Thymus (tissue), 11 donors: ENCODE measurements at regions not wholly inside any gene's neighbourhood (a gene's known extent, or its start where the extent isn't known, plus 50 kb on each side); places are given as distances from the start of the nearest gene placed in this dataset.

ENCODE experiments used
- DNase-seq, 9 donors: peaks; one replicate each; pipeline ENCODE4 v3.0.0-alpha.2; 2013; ENCODE audit warnings: low spot score in 9 of 9, low read depth in 6 of 9, missing footprints in 1 of 9
- H3K27ac ChIP-seq, 2 donors: one replicate each; pipeline ENCODE4 v1.5.1; 2013; ENCODE audit warnings: control low read depth in 1 of 2, low read depth in 1 of 2, low read length in 1 of 2, mild to moderate bottlenecking in 1 of 2, moderate library complexity in 1 of 2
- H3K27me3 ChIP-seq, 2 donors: one replicate each; pipeline ENCODE4 v1.5.1; 2013; ENCODE audit warnings: low read length in 1 of 2; ENCODE audit not compliant: control insufficient read depth in 2 of 2, insufficient read depth in 1 of 2
- H3K36me3 ChIP-seq, 2 donors: one replicate each; pipeline ENCODE4 v1.5.1; 2013; ENCODE audit warnings: low read length in 1 of 2, mild to moderate bottlenecking in 1 of 2, moderate library complexity in 1 of 2; ENCODE audit not compliant: control insufficient read depth in 2 of 2, insufficient read depth in 2 of 2
- H3K4me1 ChIP-seq, 2 donors: one replicate each; pipeline ENCODE4 v1.5.1; 2013; ENCODE audit warnings: low read length in 2 of 2; ENCODE audit not compliant: control insufficient read depth in 2 of 2, insufficient read depth in 2 of 2
- H3K4me3 ChIP-seq, 2 donors: one replicate each; pipeline ENCODE4 v1.5.1; 2013; ENCODE audit warnings: low read length in 2 of 2, control low read depth in 1 of 2, mild to moderate bottlenecking in 1 of 2
- H3K9me3 ChIP-seq, 2 donors: one replicate each; pipeline ENCODE4 v1.5.1; 2013; ENCODE audit warnings: low read length in 1 of 2, mild to moderate bottlenecking in 1 of 2; ENCODE audit not compliant: control insufficient read depth in 2 of 2, insufficient read depth in 1 of 2
- WGBS: extraction: QIAGEN DNeasy Blood & Tissue Kit; methylation state at CpG from one replicate; pipeline ENCODE4 v1.1.7; 2013; 5-methylcytosine and 5-hydroxymethylcytosine counted together
- donor health status: healthy.

DNA sequence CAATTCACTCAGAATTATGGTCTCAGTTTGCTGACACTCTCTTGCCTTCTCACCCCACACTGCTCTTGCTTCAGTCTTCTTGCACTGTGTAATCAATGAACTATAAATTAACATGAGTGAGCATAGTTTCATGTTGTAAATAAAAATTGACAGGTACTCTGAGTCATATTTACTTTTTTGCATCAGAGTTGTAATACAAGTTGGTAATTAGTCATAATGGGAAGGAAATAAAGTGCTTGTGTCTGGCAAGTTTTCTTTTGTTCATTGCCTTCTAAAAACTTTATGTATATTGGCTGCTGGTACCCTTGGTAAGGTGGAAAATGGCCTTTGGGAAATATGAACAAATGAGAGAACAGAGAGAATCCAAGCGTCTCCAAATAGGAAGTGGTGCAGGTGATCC is 169.3 kb upstream of the MAGI2 start:
- Histone ChIP-seq H3K4me1 (no peaks in the 10 kb centered on the region), H3K36me3 (no peaks in the 10 kb centered on the region), H3K27ac (no peak overlapping the region), H3K9me3 (no peaks in the 10 kb centered on the region), H3K27me3 (no peaks in the 10 kb centered on the region), H3K4me3 (no peak overlapping the region)
- 95% methylated on average over 1 of the region's 1 CpG for WGBS
- DNase-seq = no peak

DNA sequence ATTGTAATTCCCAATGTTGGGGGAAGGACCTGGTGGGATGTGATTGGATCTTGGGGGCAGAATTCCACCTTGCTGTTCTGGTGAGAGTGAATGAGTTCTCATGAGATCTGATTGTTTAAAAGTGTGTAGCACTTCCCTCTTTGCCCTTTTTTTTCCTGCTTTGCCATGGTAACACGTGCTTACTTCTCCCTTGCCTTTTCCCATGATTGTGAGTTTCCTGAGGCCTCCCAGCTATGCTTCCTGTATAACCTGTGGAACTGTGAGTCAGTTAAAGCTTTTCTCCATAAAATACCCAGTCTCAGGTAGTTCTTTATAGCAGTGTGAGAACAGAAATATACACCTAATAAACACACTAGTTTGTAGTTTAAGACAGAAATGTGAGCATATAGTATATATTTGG is 166.8 kb upstream of the MAGI2 start:
- DNase-seq = no peak
- H3K9me3 ChIP-seq = no peaks in the 10 kb centered on the region
- no peak overlapping the region for H3K4me3 ChIP-seq
- no peaks in the 10 kb centered on the region for H3K4me1 ChIP-seq
- no peaks in the 10 kb centered on the region for H3K36me3 ChIP-seq
- WGBS = 8% methylated on average over 1 of the region's 1 CpG
- no peak overlapping the region for H3K27ac ChIP-seq
- H3K27me3 ChIP-seq = no peaks in the 10 kb centered on the region

DNA sequence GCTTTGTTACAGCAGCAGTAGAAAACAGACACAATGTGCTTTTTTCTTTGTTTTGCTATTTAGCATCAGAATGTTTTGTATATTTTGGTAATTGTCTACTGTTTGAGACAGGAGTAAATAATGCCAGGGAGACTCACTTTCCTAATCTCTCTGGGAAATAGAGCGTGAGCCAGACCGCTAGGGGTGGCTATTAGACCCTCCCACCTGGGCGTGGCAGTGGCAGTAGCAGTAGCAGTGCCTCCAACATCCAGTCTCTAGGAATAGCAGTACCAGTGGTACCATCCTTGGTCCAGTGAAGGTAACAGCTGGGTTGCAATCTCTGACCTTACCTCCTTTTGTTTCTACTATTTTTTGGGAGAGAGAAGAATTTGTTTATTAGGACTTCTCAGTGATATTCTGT is 165.7 kb upstream of the MAGI2 start:
- DNase-seq = no peak
- H3K36me3 ChIP-seq = no peaks in the 10 kb centered on the region
- H3K9me3 ChIP-seq = no peaks in the 10 kb centered on the region
- H3K27ac ChIP-seq = no peak overlapping the region
- no peak overlapping the region for H3K4me3 ChIP-seq
- no peaks in the 10 kb centered on the region for H3K27me3 ChIP-seq
- no peaks in the 10 kb centered on the region for H3K4me1 ChIP-seq
- WGBS = 94% methylated on average over 3 of the region's 3 CpGs

DNA sequence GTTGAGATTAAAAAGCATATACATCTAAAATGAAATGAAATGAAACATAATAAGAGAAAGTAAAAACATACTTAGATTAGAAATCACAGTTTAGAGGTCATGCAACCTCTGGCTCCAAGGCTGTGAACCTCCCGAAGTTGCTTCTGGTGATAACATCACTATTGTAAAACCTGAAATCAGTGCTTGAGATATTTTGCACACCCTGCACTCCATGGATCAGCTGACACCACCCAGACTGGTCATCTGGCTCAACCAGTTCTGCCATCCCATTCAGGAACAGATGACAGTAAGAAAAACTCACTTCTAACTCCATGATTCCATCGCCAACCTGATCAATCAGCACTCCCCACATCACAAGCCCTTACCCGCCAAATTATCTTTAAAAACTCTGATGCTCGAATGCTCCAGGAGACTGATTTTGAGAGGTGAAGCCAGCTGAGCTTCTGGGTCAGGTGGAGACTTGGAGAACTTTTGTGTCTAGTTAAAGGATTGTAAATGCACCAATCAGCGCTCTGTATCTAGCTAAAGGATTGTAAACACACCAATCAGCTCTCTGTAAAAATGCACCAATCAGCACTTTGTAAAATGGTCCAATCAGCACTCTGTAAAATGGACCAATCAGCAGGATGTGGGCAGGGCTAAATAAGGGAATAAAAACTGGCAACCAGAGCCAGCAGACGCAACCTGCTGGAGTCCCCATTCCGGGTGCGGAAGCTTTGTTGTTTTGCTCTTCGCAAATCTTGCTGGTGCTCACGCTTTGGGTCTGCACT is 162.6 kb upstream of the MAGI2 start:
- no peak for DNase-seq
- H3K9me3 ChIP-seq = no peaks in the 10 kb centered on the region
- H3K4me3 ChIP-seq = no peak overlapping the region
- H3K4me1 ChIP-seq = no peaks in the 10 kb centered on the region
- no peaks in the 10 kb centered on the region for H3K36me3 ChIP-seq
- no peaks in the 10 kb centered on the region for H3K27me3 ChIP-seq
- WGBS = 90% methylated on average over 10 of the region's 10 CpGs
- no peak overlapping the region for H3K27ac ChIP-seq

DNA sequence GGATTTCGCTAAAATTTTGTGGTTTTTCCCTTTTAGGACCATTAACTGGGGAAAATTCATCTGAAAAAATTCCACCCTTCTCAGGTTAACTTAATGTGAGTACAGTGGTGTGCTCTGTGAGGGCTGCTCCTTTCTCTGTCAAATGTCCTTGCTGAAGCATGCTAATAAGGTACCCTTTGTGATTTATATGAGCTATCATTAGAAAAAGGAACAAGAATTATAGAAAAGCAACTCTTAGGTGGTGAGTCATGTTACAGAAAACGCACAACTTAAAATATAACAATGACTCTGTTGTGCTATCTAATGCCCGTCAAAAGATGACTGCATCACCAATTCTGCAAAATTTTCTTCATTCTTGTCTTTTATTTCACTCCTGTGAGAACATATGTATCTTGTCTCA is 162.0 kb upstream of the MAGI2 start:
- no peaks in the 10 kb centered on the region for H3K4me1 ChIP-seq
- H3K27me3 ChIP-seq = no peaks in the 10 kb centered on the region
- DNase-seq = no peak
- no peaks in the 10 kb centered on the region for H3K9me3 ChIP-seq
- H3K36me3 ChIP-seq = no peaks in the 10 kb centered on the region
- WGBS = 61% methylated on average over 3 of the region's 3 CpGs
- no peak overlapping the region for H3K27ac ChIP-seq
- H3K4me3 ChIP-seq = no peak overlapping the region

DNA sequence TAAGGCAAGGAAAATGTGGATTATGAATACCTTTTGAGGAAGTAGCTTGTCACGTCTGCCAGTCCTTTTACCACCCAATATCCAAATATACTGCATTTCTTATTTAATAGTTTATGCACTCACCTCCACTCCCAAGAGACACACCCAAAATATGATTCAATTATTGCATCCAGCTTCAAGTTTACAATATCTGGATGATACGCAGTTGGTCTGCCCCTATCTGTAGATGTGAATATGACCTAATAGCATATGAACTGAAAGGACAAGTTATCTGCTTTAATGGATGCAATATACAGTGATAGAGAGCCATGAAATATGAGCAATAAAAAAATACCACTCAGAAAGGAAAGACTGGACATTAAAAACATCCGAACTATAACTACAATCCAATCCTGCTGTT is 159.4 kb upstream of the MAGI2 start:
- H3K4me3 ChIP-seq = no peak overlapping the region
- no peak for DNase-seq
- no peaks in the 10 kb centered on the region for H3K36me3 ChIP-seq
- H3K27ac ChIP-seq = no peak overlapping the region
- H3K27me3 ChIP-seq = no peaks in the 10 kb centered on the region
- H3K9me3 ChIP-seq = no peaks in the 10 kb centered on the region
- 96% methylated on average over 3 of the region's 3 CpGs for WGBS
- H3K4me1 ChIP-seq = no peaks in the 10 kb centered on the region

DNA sequence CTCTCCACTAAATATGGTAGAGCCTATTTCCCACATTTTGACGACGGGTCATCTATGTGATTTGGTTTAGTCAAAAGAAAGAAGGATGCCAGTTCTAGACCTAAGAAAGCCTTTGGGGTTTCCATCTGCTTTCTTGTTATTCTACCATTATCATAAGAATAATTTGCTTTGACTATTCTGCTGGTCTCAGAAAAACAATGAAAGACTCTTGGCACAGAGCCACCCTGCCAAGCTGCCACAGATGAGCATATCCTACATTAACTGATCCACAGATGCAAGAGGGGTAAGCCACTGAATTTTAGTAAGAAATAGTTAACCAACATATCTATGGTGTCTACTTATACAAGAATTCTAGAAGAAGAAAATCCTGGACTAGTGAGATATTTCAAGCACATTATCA is 158.6 kb upstream of the MAGI2 start:
- 94% methylated on average over 2 of the region's 2 CpGs for WGBS

DNA sequence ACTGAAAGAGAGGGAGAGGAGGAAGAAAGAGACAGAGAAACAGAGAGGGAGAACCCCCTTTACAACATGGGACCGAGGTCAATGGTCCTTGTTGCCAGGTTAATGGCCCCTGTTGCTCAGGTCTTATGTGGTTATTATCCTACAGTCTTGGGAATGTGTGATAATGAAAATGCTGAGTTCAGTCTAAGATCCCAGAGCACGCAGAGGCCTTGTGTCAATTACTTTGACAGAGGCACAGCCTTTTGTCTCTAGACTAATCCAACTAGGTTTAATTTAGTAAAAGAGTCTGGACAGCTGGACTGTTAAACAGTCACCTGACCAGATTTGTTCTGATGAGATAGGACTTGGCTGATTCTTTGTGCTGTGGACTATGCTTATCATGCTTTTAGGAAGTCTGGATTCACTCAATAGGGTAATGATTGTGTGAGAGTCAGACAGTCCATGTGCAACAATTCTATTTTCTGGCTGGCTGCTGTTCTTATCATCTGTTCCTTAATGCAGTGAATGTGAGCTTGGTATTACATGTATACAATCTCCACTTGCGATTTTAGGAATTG is 157.4 kb upstream of the MAGI2 start:
- Histone ChIP-seq H3K4me3 (no peak overlapping the region), H3K27me3 (no peaks in the 10 kb centered on the region), H3K27ac (no peak overlapping the region), H3K4me1 (no peaks in the 10 kb centered on the region), H3K36me3 (no peaks in the 10 kb centered on the region), H3K9me3 (no peaks in the 10 kb centered on the region)
- 89% methylated on average over 3 of the region's 3 CpGs for WGBS
- no peak for DNase-seq

More for the DNA sequence above, 158.6 kb upstream of the MAGI2 start:
- Histone ChIP-seq H3K27ac (no peak overlapping the region), H3K9me3 (no peaks in the 10 kb centered on the region), H3K4me3 (no peak overlapping the region), H3K27me3 (no peaks in the 10 kb centered on the region), H3K4me1 (no peaks in the 10 kb centered on the region), H3K36me3 (no peaks in the 10 kb centered on the region)
- no peak for DNase-seq

DNA sequence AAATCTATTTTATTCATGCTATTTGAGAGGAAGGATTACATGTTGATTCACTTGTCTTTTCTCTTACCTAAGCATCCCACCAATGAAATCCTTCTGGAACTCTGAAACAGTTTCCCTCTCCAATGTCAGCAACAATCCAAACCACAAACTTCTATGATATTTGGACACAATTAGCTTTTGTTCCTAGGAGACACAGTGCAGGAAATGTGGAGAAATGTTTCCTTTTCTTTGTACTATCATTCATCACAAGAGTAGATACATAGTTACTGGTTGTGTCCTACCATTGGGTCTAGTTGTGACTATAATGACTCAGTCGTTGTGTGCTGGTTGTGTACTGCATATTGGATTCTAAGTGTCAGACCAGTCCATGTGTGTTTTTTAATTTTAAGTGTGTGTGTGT is 156.8 kb upstream of the MAGI2 start:
- no peak overlapping the region for H3K27ac ChIP-seq
- no peaks in the 10 kb centered on the region for H3K4me1 ChIP-seq
- H3K36me3 ChIP-seq = no peaks in the 10 kb centered on the region
- 80% methylated on average over 1 of the region's 1 CpG for WGBS
- H3K27me3 ChIP-seq = no peaks in the 10 kb centered on the region
- H3K4me3 ChIP-seq = no peak overlapping the region
- DNase-seq = no peak
- H3K9me3 ChIP-seq = no peaks in the 10 kb centered on the region
